C4-2B (cell line): ENCODE measurements at regions not wholly inside any gene's neighbourhood (a gene's known extent, or its start where the extent isn't known, plus 50 kb on each side); places are given as distances from the start of the nearest gene placed in this dataset.

Experiments
- ZFX ChIP-seq: fragments of 450-650 bp; IDR thresholded peaks from 2 replicates; pipeline ENCODE4 v1.6.1; 2017
- TF ChIP-seq, protein P1 (sequence below): fragments of 450-650 bp; conservative IDR thresholded peaks from 2 replicates; pipeline ENCODE4 v1.5.1; 2017; ENCODE audit warnings: mild to moderate bottlenecking

DNA sequence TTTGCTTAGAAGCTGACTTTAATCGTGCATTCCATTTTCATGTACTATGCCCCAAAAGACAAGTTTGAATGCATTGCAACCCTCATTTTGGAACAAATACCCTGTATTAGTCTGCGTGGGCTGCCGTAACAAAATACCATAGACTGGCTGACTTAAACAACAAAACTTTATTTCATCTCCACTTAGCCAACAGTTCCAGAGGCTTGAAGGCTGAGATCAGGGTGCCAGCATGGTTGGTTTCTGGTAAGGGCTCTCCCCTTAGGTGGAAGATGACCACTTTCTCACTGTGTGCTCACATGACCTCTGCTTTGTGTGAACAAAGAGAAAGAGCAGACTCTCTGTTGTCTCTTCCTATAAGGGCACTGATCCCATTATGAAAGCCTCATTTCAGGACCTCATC is 431.7 kb upstream of the MAP3K7 start:
- TF ChIP-seq, protein P1, sequence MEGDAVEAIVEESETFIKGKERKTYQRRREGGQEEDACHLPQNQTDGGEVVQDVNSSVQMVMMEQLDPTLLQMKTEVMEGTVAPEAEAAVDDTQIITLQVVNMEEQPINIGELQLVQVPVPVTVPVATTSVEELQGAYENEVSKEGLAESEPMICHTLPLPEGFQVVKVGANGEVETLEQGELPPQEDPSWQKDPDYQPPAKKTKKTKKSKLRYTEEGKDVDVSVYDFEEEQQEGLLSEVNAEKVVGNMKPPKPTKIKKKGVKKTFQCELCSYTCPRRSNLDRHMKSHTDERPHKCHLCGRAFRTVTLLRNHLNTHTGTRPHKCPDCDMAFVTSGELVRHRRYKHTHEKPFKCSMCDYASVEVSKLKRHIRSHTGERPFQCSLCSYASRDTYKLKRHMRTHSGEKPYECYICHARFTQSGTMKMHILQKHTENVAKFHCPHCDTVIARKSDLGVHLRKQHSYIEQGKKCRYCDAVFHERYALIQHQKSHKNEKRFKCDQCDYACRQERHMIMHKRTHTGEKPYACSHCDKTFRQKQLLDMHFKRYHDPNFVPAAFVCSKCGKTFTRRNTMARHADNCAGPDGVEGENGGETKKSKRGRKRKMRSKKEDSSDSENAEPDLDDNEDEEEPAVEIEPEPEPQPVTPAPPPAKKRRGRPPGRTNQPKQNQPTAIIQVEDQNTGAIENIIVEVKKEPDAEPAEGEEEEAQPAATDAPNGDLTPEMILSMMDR = no peak
- no peak for TF ChIP-seq ZFX
